HG02763 (cell line): ENCODE measurements at regions not wholly inside any gene's neighbourhood (a gene's known extent, or its start where the extent isn't known, plus 50 kb on each side); places are given as distances from the start of the nearest gene placed in this dataset.
A peak's percentile ranks its signal among the peaks of the same experiment; 100 is the strongest.

ENCODE experiments used
- ATAC-seq: cut with Tn5 transposase; IDR thresholded peaks from one replicate; pipeline ENCODE4 v1.9.1; 2021; ENCODE audit warnings: mild to moderate bottlenecking, moderate library complexity; ENCODE audit not compliant: unreplicated experiment

DNA sequence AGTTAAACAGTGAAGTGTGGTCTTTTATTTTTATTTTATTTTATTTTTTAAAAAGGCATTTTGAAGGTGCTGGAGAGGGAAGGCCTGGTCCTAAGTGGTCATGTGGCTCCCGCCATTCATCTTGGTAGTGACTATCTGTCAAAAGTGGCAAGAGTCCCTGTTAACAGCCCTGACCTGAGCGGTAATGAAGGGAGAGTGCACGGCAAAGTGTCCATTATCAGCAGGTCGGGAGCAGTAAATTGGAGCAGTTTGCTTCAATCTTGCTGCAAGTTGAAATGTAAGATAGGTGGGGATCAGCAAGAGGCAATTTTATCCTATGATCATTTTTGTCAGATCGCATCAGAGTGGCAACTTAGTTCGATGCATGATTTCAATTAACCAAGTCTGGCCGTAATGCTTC lies 227.4 kb upstream of the SP4 start:
- ATAC-seq = no peak

DNA sequence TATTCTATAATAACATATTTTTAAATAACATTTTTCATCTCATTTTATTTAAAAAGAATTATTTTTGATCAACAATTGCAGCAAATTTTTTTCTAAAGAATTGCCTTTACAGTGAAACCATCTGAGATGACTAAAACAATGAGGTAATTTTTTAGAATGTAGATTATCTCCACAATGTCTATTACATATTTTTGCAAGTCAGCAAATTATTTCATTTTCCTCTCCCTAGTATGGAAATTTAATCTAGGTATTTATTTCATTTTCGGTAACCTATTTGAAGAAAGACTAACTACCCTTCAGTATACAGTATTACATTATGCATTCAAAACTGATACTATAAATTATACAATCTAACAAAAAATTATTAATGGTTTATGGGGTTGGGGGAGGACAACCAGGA lies 213.2 kb upstream of the SP4 start:
- ATAC-seq = no peak

DNA sequence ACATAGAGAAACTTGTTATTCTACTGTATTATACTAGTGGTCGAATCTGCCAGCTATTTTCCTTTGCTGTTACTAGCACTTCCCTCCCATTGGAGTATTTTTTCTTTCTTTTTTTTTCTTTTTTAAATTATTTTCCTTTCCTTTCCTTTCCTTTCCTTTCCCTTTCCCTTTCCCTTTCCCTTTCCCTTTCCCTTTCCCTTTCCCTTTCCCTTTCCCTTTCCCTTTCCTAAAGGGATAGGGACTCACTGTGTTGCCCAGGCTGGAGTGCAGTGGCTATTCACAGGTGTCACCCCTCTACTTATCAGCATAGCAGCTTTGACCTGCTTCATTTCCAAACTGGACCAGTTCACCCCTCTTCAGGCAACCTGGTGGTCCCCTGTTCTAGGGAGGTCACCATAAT lies 212.6 kb upstream of the SP4 start:
- no peak for ATAC-seq

DNA sequence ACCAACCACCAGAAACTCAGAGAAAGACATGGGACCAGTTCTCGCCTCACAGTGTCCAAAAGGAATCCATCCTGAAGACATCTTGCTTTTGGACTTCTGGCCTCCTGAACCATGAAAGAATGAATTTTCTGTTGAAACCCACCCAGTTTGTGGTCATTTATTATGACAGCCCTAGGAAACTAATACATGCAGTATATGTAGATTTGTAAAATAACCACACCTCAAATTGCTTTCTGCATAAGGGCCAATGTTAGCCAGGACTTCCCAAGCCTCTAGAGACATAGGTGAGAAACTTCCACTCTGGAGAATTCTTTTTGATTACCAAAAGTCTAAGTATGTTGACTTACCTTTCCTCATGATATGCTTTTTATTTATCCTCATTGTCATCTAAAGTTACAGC lies 210.5 kb upstream of the SP4 start:
- ATAC-seq = no peak

GRCh38 chr7:21218155-21218554 lies 209.7 kb upstream of the SP4 start:
- no peak for ATAC-seq

- no peak for ATAC-seq
Observed at GRCh38 chr7:21221130-21221529, 206.8 kb upstream of the SP4 start.

DNA sequence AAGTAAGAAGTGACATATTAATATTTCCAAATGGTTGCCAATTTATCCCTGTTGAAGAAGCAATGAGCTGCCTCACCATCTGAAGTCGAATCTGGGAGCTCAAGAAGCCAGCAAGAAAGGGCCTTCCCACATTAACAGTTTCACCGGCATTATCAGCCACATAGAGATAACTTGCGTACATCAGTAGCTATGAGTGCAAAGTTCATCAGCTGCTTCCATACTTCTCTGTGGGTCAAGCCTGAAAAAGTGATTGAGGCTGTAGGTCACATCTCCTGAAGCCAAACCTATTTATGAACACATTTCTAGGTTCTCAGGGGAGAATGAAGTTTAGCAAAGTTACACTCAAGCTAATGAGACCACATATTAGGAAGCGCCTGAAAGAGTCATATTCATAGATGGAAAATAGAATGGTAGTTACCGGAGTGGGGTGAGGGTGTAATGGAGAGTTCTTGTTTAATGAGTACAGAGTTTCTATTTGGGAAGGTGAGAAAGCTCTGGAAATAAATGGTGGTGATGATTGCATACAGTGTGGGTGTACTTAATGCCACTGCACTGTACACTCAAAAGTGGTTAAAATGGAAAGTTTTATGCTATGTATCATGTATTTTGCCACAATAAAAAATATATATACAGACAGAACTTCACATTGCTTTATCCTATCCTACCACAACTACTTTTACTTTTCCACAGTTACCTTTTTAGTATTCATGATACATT lies 189.3 kb upstream of the SP4 start:
- no peak for ATAC-seq

DNA sequence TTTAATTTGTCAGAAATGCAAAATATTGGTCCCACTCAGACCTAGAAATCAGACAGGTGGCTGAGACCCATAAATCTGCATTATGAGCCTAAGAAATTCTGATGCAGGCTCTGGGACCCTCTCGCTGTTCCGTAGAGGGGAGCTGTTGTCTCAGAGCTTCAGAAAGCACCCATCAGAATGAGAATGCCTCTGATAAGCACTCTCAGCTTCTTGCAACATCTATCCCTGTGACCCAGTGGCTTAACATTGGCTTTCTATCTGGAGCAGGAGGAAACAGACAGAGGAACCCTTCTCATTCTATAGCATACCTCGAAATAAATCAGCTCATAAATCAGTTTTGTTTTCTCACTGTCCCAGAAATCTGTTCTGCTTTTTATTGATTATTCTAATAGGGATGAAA lies 184.6 kb upstream of the SP4 start:
- no peak for ATAC-seq

DNA sequence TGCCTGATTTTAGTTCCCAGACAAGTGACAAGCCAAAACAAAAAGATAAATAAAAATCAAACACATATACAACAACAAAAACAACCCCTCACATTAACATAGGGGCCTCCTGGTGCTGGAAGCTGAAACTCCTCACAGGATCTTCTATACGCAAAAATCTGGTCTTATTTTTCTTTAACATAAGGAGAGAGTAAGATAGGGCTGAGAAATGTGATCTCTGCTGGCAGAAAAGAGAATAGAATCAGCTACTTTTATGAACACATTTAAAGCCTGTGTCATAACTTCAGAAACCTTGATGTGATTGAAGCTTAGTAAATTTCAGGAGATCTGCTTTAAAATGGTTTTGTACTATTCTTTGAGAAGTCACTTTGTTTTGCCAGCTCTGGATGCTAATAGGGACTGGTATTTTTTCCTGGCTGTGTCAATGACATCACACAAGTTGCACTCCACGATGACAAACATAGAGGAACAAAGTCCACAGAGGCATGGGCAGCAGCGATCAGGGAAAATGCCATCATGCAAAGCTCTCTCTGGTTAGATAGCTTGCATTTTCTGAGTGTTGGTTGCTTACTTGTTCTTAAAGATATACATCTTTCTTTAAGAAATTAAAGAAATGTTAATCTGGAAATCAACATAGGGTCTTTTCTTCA lies 176.6 kb upstream of the SP4 start:
- ATAC-seq = no peak

GRCh38 chr7:21253740-21254687 lies 173.9 kb upstream of the SP4 start:
- no peak for ATAC-seq

- no peak for ATAC-seq
Observed at GRCh38 chr7:21256310-21256877, 171.5 kb upstream of the SP4 start.

GRCh38 chr7:21260939-21261338 lies 166.9 kb upstream of the SP4 start:
- no peak for ATAC-seq

- peak; percentile 64 for ATAC-seq
Observed at GRCh38 chr7:21261627-21262594, 166.0 kb upstream of the SP4 start.

- no peak for ATAC-seq
Observed at GRCh38 chr7:21269021-21269420, 158.9 kb upstream of the SP4 start.

DNA sequence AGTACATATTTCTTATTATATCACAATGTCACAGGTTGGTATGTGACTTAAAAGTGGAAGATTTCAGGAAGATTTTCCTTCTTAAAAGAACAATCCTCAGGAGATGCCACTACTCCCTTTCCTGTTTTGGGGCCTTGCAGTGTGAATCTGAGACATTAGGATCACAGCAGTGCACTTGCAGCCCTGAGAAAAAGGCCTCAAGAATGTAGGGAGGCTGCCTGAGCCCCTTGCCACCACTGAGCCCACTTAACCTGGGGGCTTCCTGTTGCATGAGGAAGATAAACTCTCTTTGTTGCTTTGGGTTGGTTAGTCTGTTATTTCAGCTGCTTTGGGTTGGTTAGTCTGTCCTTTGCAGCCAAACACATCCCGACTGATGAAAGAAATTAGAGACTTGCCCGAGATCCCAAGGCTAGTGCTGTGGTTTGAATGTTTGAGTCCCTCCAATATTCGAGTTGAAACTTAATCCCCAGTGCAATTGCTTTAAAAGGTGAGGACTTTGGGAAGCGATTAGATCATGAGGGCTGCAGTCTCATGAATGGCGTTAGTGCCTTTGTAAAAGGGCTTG lies 151.3 kb upstream of the SP4 start:
- ATAC-seq = no peak

DNA sequence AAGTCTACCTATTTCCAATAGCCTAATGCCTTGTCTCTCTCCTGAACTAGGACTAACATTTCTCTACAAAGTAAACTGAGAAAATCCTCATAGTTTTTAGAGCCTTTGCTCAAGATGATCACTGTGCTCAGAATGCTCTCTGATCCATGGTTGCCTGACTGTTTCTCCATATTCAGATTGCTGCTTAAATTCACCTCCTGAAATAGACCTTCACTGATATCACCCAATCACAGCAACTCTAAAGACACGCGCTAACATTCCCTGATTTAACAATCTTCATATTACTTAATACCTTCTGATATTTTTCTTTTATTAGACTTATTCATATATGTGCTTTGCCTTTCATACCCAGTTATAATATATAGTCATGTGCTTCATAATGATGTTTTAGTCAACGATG lies 148.9 kb upstream of the SP4 start:
- no peak for ATAC-seq

- no peak for ATAC-seq
Observed at GRCh38 chr7:21281193-21281592, 146.7 kb upstream of the SP4 start.

- ATAC-seq = no peak
Observed at GRCh38 chr7:21293771-21294170, 134.1 kb upstream of the SP4 start.

GRCh38 chr7:21299766-21300165 lies 128.1 kb upstream of the SP4 start:
- no peak for ATAC-seq

DNA sequence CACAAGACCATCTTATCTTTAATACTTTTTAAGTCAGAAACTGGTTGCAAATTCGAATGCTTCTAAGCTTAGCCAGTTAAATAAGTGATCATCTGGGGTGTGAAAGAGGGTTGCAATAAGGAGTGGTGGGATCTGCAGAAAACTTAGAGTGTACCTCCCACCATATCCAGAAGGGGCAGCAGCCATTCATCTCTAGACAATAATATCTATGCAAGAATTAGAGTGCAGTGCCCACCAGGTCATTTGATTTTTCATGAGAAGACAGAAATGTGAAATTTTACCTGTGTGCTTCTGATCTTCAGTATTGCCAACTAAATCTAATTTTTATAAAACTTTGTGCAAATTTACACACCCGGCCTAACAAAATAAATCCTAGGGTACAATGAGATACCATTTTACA lies 127.2 kb upstream of the SP4 start:
- no peak for ATAC-seq
